Neural crest cell (in vitro differentiated cells): ENCODE measurements at regions not wholly inside any gene's neighbourhood (a gene's known extent, or its start where the extent isn't known, plus 50 kb on each side); places are given as distances from the start of the nearest gene placed in this dataset.

Experiments
- DNase-seq: peaks from one replicate; pipeline ENCODE4 v3.0.0; 2021; ENCODE audit warnings: low read depth, mixed read lengths, low spot score
- H3K27ac Mint-ChIP-seq: one replicate; pipeline ENCODE4 v1.8.0; 2021; ENCODE audit warnings: mild to moderate bottlenecking, mixed read lengths; ENCODE audit not compliant: unreplicated experiment
- H3K27me3 Mint-ChIP-seq: 2 replicates; pipeline ENCODE4 v1.8.0; 2021; ENCODE audit warnings: low read depth, mild to moderate bottlenecking, mixed read lengths
- H3K36me3 Mint-ChIP-seq: 2 replicates; pipeline ENCODE4 v1.8.0; 2021; ENCODE audit warnings: low read depth, mild to moderate bottlenecking, mixed read lengths
- H3K4me1 Mint-ChIP-seq: 2 replicates; pipeline ENCODE4 v1.8.0; 2021; ENCODE audit warnings: mixed read lengths
- H3K4me3 Mint-ChIP-seq: one replicate; pipeline ENCODE4 v1.8.0; 2021; ENCODE audit warnings: mild to moderate bottlenecking, mixed read lengths
- H3K9me3 Mint-ChIP-seq: 2 replicates; pipeline ENCODE4 v1.8.0; 2021; ENCODE audit warnings: mixed read lengths
- CTCF ChIP-seq: fragments of 200-600 bp; sonication (generic); conservative IDR thresholded peaks from 2 replicates; pipeline ENCODE4 v1.5.0; 2021; ENCODE audit warnings: antibody characterized with exemption, mild to moderate bottlenecking

DNA sequence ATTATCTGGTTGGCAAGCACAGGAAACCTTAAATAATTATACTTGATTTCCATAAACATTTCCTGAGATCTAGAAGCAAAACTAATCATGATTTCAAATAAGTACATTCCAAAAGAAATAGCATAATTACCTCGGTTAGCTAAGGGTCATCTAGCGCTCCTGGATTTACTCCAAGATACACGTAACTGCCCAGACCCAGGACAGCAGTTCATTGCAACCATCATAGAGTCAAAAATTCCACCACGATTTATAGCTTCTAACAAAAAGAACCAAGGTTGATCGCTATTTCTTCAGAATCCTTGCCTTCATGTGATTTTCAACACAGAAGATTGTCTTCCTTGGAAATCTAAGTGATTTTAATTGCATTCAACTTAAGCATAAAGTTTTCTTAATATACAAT lies 1235.5 kb upstream of the TENM3 start:
- H3K36me3 Mint-ChIP-seq, result peaks cover 3% of the 10 kb centered on the region
- H3K4me1 Mint-ChIP-seq, result peaks cover 12% of the 10 kb centered on the region
- H3K4me3 Mint-ChIP-seq, result no peak overlapping the region
- H3K27ac Mint-ChIP-seq, result no peak overlapping the region
- no peak for TF ChIP-seq CTCF
- DNase-seq, result no peak
- no peaks in the 10 kb centered on the region for H3K27me3 Mint-ChIP-seq
- peaks cover 12% of the 10 kb centered on the region for H3K9me3 Mint-ChIP-seq

- Mint-ChIP-seq H3K27ac (no peak overlapping the region), H3K4me1 (peaks cover 12% of the 10 kb centered on the region), H3K36me3 (peaks cover 3% of the 10 kb centered on the region), H3K4me3 (no peak overlapping the region), H3K9me3 (peaks cover 12% of the 10 kb centered on the region), H3K27me3 (no peaks in the 10 kb centered on the region)
- DNase-seq, result no peak
- no peak for TF ChIP-seq CTCF
Measured at GRCh38 chr4:181008164-181008563, 1235.0 kb upstream of the TENM3 start.

GRCh38 chr4:181013162-181013561 lies 1230.0 kb upstream of the TENM3 start:
- H3K9me3 Mint-ChIP-seq, result peaks cover 11% of the 10 kb centered on the region
- H3K4me3 Mint-ChIP-seq, result no peak overlapping the region
- no peaks in the 10 kb centered on the region for H3K27me3 Mint-ChIP-seq
- H3K4me1 Mint-ChIP-seq, result no peaks in the 10 kb centered on the region
- no peak for TF ChIP-seq CTCF
- DNase-seq, result no peak
- H3K36me3 Mint-ChIP-seq, result peaks cover 3% of the 10 kb centered on the region
- H3K27ac Mint-ChIP-seq, result no peak overlapping the region

DNA sequence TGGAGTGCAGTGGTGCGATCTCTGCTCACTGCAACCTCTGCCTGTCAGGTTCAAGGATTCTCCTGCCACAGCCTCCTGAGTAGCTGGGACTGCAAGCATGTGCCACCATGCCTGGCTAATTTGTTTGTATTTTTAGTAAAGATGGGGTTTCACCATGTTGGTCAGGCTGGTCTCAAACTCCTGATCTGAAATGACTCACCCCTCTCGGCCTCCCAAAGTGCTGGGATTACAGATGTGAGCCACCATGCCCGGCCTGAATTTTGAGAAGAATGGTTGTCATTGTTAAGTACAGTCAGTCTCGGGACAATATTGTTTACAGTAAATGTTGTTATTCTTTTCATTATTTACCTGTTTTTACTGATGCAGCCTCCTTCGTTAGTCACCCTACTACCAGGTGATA lies 1226.2 kb upstream of the TENM3 start:
- Mint-ChIP-seq H3K4me1 (no peaks in the 10 kb centered on the region), H3K36me3 (no peaks in the 10 kb centered on the region), H3K27me3 (no peaks in the 10 kb centered on the region), H3K9me3 (peaks cover 7% of the 10 kb centered on the region), H3K4me3 (no peak overlapping the region), H3K27ac (no peak overlapping the region)
- DNase-seq, result no peak
- no peak for TF ChIP-seq CTCF

GRCh38 chr4:181018472-181018871 lies 1224.7 kb upstream of the TENM3 start:
- H3K27me3 Mint-ChIP-seq, result no peaks in the 10 kb centered on the region
- H3K27ac Mint-ChIP-seq, result no peak overlapping the region
- no peaks in the 10 kb centered on the region for H3K4me1 Mint-ChIP-seq
- peaks cover 7% of the 10 kb centered on the region for H3K9me3 Mint-ChIP-seq
- DNase-seq, result no peak
- H3K36me3 Mint-ChIP-seq, result no peaks in the 10 kb centered on the region
- no peak for TF ChIP-seq CTCF
- no peak overlapping the region for H3K4me3 Mint-ChIP-seq

DNA sequence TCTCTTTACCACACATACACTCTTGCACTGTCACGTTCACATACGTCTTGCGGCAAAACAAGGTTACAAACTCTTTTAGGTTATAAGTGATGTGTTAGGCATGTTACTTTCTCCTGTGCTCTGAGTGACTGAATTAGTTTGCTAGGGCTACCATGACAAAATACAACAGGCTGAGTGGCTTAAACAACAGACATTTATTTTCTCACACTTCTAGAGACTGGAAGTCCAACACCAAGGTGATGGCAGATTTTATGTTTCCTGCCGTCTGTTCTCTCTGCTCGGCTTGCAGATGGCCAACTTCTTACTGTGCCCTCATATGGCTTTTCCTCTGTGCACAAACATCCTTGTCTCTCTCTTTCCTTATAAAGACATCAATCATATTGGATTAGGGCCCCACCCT lies 1224.3 kb upstream of the TENM3 start:
- TF ChIP-seq CTCF, result no peak
- Mint-ChIP-seq H3K9me3 (peaks cover 3% of the 10 kb centered on the region), H3K36me3 (no peaks in the 10 kb centered on the region), H3K4me1 (no peaks in the 10 kb centered on the region), H3K27ac (no peak overlapping the region), H3K4me3 (no peak overlapping the region), H3K27me3 (no peaks in the 10 kb centered on the region)
- DNase-seq, result no peak
